ENCODE measurements at regions not wholly inside any gene's neighbourhood (a gene's known extent, or its start where the extent isn't known, plus 50 kb on each side); places are given as distances from the start of the nearest gene placed in this dataset.

DNA sequence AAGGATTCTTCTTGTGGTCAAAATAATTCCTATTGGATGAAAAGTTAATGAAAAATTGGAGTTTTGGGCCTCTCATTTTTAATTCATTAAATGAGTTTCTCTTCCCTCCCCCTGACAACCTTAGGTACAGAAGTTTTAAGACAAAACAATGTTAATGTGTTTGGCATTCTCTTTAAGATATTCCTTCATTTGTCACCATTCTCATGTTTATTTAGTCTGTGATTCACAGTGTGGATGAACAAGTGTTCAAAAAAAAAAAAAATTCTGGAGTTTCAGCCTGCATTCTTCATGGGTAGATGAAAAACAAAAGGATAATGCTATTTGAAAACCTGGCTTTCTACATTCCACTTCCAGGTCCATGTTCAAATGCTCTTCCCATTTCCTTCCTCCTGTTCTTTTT is 172.6 kb upstream of the LUZP2 start:
- Mint-ChIP-seq H3K4me3 (no peak overlapping the region), H3K27ac (no peak overlapping the region), H3K36me3 (ENCODE audit: low read depth) (no peaks in the 10 kb centered on the region), H3K9me3 (no peaks in the 10 kb centered on the region), H3K27me3 (ENCODE audit: low read depth, poor library complexity) (peaks cover 5% of the 10 kb centered on the region), H3K4me1 (no peaks in the 10 kb centered on the region)
- TF ChIP-seq, protein P1, sequence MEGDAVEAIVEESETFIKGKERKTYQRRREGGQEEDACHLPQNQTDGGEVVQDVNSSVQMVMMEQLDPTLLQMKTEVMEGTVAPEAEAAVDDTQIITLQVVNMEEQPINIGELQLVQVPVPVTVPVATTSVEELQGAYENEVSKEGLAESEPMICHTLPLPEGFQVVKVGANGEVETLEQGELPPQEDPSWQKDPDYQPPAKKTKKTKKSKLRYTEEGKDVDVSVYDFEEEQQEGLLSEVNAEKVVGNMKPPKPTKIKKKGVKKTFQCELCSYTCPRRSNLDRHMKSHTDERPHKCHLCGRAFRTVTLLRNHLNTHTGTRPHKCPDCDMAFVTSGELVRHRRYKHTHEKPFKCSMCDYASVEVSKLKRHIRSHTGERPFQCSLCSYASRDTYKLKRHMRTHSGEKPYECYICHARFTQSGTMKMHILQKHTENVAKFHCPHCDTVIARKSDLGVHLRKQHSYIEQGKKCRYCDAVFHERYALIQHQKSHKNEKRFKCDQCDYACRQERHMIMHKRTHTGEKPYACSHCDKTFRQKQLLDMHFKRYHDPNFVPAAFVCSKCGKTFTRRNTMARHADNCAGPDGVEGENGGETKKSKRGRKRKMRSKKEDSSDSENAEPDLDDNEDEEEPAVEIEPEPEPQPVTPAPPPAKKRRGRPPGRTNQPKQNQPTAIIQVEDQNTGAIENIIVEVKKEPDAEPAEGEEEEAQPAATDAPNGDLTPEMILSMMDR (IDR thresholded peaks at IDR 0.05): no peak
- DNase-seq: no peak

DNA sequence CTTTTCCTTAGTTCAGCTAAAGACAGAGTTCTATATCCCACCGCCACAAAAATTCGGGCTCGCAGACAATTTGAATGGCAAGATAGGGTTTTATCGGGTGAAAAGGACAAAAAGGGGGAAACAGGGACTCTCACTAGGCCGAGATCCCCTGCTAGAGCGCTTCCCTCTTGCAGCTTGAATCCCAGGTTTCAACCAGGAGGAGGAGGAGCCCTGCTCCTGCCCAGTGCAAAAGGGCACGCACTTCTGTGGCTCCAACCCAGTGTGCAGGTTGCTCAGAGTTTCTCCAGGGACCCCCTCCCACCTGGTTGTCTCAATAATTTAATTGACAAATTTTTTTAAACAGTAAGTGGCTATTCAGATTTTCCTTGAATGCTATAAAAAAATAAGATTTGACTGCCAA is 152.6 kb upstream of the LUZP2 start:
- H3K27ac Mint-ChIP-seq: no peak overlapping the region
- TF ChIP-seq, protein P1 (IDR thresholded peaks at IDR 0.05): no peak
- no peak overlapping the region for H3K4me3 Mint-ChIP-seq
- no peaks in the 10 kb centered on the region for H3K36me3 Mint-ChIP-seq (ENCODE audit: low read depth)
- no peak for DNase-seq
- no peaks in the 10 kb centered on the region for H3K4me1 Mint-ChIP-seq
- no peaks in the 10 kb centered on the region for H3K9me3 Mint-ChIP-seq
- H3K27me3 Mint-ChIP-seq (ENCODE audit: low read depth, poor library complexity): no peaks in the 10 kb centered on the region

DNA sequence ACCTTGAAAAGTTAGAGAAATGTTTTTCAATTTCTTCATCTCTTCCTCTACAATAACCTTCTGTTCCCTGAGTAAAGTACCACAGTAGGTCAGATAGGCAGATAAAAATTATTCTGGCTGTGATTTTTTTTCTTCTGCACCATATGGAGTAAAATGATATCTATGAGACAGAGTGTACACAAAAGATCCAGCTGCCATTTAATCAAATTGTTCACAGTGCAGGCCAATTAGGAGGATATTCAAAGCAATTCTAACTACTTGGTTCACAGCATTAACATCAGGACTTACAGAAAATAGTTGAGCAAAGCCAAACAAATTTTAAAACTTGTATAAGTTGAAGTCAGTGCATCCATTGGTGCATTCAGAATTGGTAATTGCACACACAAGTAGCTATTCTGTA is 147.9 kb upstream of the LUZP2 start:
- Mint-ChIP-seq H3K4me3 (no peak overlapping the region), H3K4me1 (no peaks in the 10 kb centered on the region), H3K36me3 (ENCODE audit: low read depth) (no peaks in the 10 kb centered on the region), H3K9me3 (no peaks in the 10 kb centered on the region), H3K27me3 (ENCODE audit: low read depth, poor library complexity) (peaks cover 4% of the 10 kb centered on the region), H3K27ac (no peak overlapping the region)
- TF ChIP-seq, protein P1 (IDR thresholded peaks at IDR 0.05): no peak
- no peak for DNase-seq

DNA sequence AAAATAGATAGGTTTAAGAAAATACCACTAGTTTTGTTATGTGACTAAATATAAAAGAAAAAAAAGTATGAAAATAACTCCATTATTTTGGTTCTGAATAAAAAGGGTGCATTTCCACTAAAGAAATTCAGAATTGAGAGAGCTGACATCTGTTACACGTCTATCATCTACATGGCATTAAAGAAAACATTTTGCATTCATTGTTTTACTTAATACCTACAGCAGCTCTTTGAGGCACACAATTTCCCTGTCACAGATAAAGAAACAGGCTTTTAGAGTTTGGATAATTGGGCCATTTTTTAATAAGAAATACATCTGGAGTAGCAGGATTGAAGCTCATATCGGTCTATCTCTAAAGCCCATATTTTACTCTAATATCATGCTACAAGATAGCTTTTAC is 145.7 kb upstream of the LUZP2 start:
- TF ChIP-seq, protein P1 (IDR thresholded peaks at IDR 0.05): no peak
- H3K27me3 Mint-ChIP-seq (ENCODE audit: low read depth, poor library complexity): peaks cover 4% of the 10 kb centered on the region
- no peak overlapping the region for H3K27ac Mint-ChIP-seq
- no peaks in the 10 kb centered on the region for H3K4me1 Mint-ChIP-seq
- H3K4me3 Mint-ChIP-seq: no peak overlapping the region
- H3K9me3 Mint-ChIP-seq: no peaks in the 10 kb centered on the region
- no peak for DNase-seq
- H3K36me3 Mint-ChIP-seq (ENCODE audit: low read depth): no peaks in the 10 kb centered on the region

GRCh38 chr11:24356501-24356900 is 140.4 kb upstream of the LUZP2 start:
- peaks cover 7% of the 10 kb centered on the region for H3K9me3 Mint-ChIP-seq
- H3K36me3 Mint-ChIP-seq (ENCODE audit: low read depth): no peaks in the 10 kb centered on the region
- H3K4me1 Mint-ChIP-seq: no peaks in the 10 kb centered on the region
- no peak for DNase-seq
- TF ChIP-seq, protein P1 (IDR thresholded peaks at IDR 0.05): no peak
- H3K27me3 Mint-ChIP-seq (ENCODE audit: low read depth, poor library complexity): peaks cover 8% of the 10 kb centered on the region
- H3K4me3 Mint-ChIP-seq: no peak overlapping the region
- H3K27ac Mint-ChIP-seq: no peak overlapping the region

DNA sequence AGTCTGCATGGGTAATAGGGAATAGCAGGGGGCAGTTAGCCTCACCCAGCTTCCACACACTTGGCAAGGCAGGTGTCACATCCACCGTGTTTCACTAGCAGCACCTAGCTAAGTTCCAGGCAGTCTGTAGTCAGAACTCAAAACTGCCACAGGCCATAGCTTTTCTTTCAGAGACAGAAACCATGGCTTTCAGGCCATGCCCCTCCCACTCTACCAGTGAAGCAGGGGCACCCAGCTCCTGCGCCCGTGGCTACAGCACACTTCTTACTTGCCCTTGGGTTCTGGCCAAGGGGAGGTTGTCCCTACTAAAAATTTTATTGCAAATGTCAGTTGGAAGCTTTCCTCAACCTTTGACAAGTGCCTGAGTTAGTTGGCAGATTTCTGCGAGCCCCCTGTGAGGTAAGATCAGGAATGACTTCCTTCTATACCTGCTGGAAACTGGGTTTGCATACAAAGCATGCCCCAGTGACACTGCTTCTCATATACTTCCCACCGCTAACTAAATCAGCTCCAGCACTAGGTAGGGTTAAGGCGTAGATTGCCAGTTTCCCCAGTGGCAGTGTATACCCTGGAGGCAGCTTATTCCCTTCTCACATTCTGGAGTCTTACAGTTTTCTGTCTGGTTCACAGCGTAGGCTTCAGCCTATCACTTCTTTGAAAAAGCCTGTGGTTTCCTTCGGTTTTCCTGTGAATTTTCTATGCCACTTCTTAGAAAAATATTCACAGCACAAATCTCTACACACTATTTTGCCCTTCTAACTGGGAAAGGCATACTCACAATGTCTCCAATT is 139.0 kb upstream of the LUZP2 start:
- Mint-ChIP-seq H3K36me3 (ENCODE audit: low read depth) (no peaks in the 10 kb centered on the region), H3K27me3 (ENCODE audit: low read depth, poor library complexity) (peaks cover 5% of the 10 kb centered on the region)
- no peak for DNase-seq

More for the DNA sequence above, 139.0 kb upstream of the LUZP2 start:
- H3K4me1 Mint-ChIP-seq: no peaks in the 10 kb centered on the region
- no peak overlapping the region for H3K27ac Mint-ChIP-seq
- H3K9me3 Mint-ChIP-seq: peaks cover 17% of the 10 kb centered on the region
- no peak overlapping the region for H3K4me3 Mint-ChIP-seq
- TF ChIP-seq, protein P1 (IDR thresholded peaks at IDR 0.05): no peak
